NOMO-1 treated with dmso at 0.1 percent for 144 hours (cell line): ENCODE measurements at regions not wholly inside any gene's neighbourhood (a gene's known extent, or its start where the extent isn't known, plus 50 kb on each side); places are given as distances from the start of the nearest gene placed in this dataset.

ENCODE experiments used
- DNase-seq: peaks from one replicate; lab custom pipeline; 2025; ENCODE audit not compliant: unreplicated experiment; lab: John Stamatoyannopoulos, UW

GRCh38 chr1:215457213-215457612, 109.9 kb upstream of the KCTD3 start:
- DNase-seq = no peak

- no peak for DNase-seq
These were observed 109.0 kb upstream of the KCTD3 start for GRCh38 chr1:215458104-215458503.

DNA sequence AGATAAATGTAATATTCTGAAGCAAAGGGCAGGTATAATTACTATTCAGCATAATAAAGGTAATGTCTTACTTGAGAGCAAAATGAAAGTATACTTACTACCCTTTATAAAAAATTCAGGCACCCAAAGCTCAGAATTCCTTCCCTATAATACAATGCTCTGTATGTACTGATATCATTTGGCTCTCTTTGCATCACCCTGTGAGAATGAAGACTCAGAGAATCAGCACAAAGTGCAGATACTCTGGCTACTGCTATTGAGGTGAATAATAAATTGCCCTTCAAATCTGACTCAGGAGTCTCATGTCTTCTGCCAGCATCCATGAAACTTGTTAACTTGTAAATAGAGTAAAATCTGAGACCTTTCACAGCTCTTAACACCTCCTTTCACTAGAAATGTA, 108.5 kb upstream of the KCTD3 start:
- DNase-seq = no peak

DNA sequence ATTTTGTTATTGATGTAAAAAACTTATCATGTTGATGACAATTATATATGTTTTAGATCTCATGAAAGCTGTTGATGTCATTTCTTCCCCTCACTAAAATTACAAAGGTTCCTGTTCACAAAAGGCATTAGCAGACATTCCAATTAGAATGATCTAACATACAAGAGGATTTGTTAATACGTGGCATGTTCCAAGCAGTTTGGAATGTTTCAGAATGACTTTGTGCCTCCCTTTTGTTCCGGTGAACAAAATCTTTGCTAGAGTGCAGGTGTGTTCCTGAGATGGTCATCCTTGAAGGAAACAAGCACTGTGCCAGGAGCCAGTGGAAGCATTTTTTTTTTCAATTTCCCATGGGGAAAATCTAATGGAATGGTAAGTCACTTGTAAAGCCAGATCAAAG, 108.0 kb upstream of the KCTD3 start:
- no peak for DNase-seq

DNA sequence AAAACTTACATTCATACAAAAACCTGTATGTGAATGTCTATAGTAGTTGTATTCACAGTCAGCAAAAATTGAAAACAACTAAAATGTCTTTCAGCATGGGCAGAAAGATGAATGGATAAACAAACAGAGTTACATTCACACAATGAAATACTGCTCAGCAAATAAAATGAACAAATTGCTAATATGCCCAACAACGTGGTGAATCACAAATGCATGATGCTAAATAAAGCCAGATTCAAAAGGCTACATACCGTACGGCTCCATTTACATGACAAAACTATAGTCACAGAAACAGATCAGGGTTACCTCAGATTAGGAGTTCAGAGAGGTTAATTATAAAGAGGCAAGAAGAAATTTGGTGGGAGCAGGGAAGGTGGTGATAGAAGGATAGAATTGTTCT, 100.7 kb upstream of the KCTD3 start:
- no peak for DNase-seq

- DNase-seq = no peak
These were observed 95.6 kb upstream of the KCTD3 start for GRCh38 chr1:215471463-215471862.

DNA sequence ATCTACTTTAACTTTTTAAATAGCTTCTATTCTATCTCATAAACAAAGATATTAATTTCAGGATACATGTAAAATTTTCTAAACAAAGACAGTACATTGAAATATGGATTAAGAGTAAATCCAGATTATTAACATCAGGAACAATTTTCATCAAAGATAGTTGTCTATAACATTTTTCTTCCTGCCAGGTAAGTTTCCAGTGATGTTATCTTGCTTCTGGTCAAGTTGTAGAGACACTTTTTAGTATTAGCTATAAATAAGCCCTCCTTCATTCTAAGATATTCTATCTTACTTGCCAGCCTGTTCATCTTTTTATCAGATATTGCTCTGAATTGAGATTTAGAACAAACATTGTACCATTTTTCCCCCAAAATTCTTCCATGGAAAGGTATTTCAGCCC, 94.4 kb upstream of the KCTD3 start:
- DNase-seq = no peak

GRCh38 chr1:215473943-215474342, 93.2 kb upstream of the KCTD3 start:
- DNase-seq = no peak

GRCh38 chr1:215474940-215475339, 92.2 kb upstream of the KCTD3 start:
- DNase-seq = no peak

GRCh38 chr1:215475796-215476481, 91.2 kb upstream of the KCTD3 start:
- DNase-seq = no peak

DNA sequence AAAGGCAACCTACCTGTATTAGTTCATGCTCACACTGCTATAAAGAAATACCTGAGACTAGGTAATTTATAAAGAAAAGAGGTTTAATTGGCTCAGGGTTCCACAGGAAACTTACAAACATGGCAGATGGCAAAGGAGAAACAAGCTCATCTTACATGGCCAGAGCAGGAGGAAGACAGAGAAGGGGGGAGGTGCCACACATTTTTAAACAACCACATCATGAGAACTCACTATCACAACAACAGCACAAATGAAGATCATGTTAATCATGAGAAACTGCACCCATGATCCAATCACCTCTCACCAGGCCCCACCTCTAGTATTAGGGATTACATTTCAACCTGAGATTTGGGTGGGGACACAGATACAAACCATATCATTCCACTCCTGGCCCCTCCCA, 90.6 kb upstream of the KCTD3 start:
- no peak for DNase-seq

- DNase-seq = no peak
These were observed 89.5 kb upstream of the KCTD3 start for GRCh38 chr1:215477632-215478031.

DNA sequence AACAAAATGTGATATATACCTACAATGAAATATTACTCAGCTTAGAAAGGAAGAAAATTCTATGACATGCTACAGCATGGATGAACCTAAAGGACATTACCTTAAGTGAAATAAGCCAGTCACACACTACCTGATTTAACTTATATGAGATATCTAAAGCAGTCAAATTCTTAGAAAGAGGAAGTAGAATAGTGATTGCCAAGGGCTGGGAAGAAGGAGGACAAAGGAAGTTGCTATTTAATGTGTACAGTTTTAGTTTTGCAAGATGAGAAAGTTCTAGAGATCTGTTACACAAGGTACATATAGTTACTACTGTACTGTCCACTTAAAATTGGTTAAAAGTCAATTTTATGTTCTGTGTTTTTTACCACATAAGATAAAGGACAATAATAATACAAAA, 87.5 kb upstream of the KCTD3 start:
- DNase-seq = peak; percentile 68

DNA sequence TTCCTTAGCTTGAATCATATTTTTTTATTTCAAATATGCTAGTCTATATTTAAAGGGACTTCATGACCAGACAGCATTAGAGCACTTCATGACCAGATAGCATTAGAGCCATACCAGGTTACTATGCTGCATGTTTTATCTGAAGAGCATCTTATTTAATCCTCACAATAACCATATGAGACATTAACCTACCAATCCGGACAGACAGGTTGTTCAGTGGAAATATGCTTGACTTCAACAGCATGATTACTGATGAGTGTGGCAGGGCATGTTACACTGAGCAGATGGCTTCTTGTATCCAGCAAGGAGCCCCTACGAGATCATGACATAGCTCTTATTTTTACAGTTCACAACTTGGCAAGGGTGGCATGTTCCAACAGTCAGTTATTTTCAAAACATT, 85.0 kb upstream of the KCTD3 start:
- no peak for DNase-seq

DNA sequence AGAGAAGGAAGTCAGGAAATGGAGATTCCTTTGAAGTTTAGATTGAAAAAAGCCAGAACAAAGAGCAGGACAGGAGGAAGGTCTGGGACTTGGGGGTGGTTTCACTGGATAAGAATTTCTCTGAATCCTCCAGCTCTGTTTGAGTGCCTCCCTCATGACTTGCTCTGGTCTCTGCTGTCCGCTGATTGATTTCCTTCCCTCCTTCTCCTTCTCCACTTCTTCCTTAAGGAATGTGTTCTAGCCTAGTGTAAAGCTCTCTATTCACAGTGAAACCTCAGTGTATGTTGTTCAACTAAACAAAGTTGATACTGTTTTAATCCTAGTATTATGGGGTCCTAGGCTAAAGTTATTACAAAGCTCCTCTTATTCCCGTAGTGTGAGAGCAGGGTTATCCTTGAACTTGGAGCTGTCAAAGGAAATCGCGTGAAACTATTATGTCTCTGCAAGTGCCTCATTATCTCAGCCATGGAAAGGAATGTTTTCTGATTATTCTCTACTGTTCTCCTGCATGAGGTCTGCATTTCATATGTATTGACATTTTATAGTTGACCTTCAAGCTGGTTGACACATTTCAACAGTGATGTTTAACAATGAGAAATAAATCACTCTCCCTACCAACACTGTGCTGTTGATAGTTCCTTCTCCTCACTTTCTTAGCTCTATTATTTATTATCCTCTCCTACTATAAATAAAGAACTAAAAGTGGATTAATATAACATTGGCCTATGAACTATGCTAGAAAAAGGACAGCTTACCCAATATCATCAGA, 82.7 kb upstream of the KCTD3 start:
- no peak for DNase-seq

DNA sequence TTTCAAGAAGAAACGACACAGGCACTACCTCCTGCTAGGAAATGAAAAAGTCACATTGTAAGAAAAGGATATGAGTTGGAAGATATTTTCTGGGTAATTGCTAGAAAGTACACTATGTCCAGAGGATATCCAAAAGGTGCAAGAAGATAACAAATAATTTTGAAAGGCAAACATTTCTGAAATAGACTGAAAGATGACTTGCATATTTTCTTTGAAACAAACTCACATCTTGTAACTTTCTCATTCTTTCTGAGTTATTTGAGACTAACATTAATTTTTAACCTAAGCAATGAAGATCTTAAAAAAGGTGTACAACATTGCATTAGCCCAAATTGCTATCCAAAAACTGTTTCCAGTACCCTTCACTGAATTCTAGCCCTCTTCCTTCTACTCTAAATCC, 79.6 kb upstream of the KCTD3 start:
- no peak for DNase-seq

DNA sequence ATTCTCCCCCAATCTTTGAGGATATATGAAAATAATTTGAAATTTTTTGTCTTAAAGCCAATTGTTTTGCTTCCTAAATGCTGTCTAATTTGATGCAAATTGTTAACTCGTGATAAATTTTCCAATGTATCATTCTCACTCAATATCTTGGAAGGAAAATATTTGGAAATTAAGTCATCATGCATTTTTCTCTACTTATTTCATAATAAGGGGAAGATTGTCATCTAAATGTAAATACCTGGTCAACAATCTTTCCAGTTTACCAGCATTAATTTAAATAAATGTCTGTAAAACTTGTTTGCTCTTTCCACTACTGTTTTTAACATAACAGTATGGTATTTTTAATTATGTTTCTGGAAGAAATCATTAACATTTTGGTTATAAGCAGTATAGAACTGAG, 78.3 kb upstream of the KCTD3 start:
- DNase-seq = no peak

GRCh38 chr1:215489771-215490565, 77.1 kb upstream of the KCTD3 start:
- DNase-seq = no peak

DNA sequence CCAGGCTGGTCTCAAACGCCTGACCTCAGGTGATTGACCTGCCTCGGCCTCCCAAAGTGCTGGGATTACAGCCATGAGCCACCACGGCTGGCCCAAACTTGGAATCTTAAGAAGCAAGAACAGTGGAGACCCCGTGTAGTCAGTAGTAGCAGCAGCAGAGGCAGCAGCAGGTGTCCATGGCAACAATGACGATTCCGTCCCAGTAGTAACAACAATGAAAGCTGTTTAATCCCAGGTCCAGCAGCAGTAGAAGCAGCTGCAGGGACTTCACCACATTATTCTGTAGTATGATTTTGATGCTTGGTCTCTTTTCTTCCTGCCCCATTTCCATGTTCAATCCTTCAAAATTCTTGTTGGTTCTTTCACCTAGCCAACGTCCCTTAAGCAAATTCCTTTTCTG, 69.6 kb upstream of the KCTD3 start:
- DNase-seq = no peak

DNA sequence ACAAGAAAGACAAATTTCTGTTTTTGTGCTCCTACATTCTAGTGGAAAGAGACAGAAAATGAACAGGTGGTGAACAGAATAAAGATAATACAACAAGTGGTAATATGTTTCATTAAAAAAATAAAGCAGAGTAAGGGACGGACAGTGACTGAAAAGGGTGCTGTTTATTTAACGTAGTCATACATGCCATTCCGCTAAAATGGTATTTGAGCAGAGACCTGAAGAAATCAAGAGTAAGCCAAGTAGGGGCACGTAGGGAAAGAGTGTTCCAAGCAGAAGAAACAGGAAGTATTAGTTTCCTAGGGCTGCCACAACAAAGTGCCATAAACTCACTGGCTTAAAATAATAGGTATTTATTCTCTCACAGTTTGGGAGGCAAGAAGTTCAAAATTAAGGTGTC, 65.6 kb upstream of the KCTD3 start:
- no peak for DNase-seq

GRCh38 chr1:215502081-215502480, 65.0 kb upstream of the KCTD3 start:
- DNase-seq = no peak

- no peak for DNase-seq
These were observed 60.0 kb upstream of the KCTD3 start for GRCh38 chr1:215507119-215507518.
